ENCODE measurements at regions not wholly inside any gene's neighbourhood (a gene's known extent, or its start where the extent isn't known, plus 50 kb on each side); places are given as distances from the start of the nearest gene placed in this dataset.

GRCh38 chr2:217121565-217121964 is 261.7 kb upstream of the TNP1 start:
- DNase-seq (no peak), ATAC-seq (ENCODE audit: low read depth) (no peak)
- intact Hi-C loops (cut with micrococcal nuclease) = no loop called here
- ChIA-PET POLR2A (no interaction called here), CTCF (no interaction called here)
- H2AFZ ChIP-seq (ENCODE audit: insufficient read depth, low read depth, low read length, poor library complexity, severe bottlenecking) = no peak overlapping the region
- H3K4me1 ChIP-seq (ENCODE audit: control insufficient read depth in 2 of 2, insufficient read depth in 2 of 2, low read length in 2 of 2) = no peaks in the 10 kb centered on the region
- Mint-ChIP-seq H3K4me1 (no peaks in the 10 kb centered on the region), H3K4me3 (no peak overlapping the region), H3K9me3 (ENCODE audit: insufficient read depth) (no peaks in the 10 kb centered on the region), H3K27me3 (peaks cover 17% of the 10 kb centered on the region), H3K27ac (no peak overlapping the region)
- H3K9ac ChIP-seq (ENCODE audit: low read length) = no peak overlapping the region
- no peak overlapping the region for H3K4me3 ChIP-seq (ENCODE audit: control extremely low read depth in 1 of 5, extremely low read depth in 1 of 5, insufficient read depth in 1 of 5, low read depth in 2 of 5, low read length in 4 of 5)
- H4K20me1 ChIP-seq (ENCODE audit: control insufficient read depth, insufficient read depth, low read length, poor library complexity, severe bottlenecking) = no peaks in the 10 kb centered on the region
- H3K4me2 ChIP-seq (replicated peaks; ENCODE audit: low read depth, low read length, poor library complexity, severe bottlenecking) = no peak overlapping the region
- TF ChIP-seq, protein P1, sequence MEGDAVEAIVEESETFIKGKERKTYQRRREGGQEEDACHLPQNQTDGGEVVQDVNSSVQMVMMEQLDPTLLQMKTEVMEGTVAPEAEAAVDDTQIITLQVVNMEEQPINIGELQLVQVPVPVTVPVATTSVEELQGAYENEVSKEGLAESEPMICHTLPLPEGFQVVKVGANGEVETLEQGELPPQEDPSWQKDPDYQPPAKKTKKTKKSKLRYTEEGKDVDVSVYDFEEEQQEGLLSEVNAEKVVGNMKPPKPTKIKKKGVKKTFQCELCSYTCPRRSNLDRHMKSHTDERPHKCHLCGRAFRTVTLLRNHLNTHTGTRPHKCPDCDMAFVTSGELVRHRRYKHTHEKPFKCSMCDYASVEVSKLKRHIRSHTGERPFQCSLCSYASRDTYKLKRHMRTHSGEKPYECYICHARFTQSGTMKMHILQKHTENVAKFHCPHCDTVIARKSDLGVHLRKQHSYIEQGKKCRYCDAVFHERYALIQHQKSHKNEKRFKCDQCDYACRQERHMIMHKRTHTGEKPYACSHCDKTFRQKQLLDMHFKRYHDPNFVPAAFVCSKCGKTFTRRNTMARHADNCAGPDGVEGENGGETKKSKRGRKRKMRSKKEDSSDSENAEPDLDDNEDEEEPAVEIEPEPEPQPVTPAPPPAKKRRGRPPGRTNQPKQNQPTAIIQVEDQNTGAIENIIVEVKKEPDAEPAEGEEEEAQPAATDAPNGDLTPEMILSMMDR (IDR thresholded peaks at IDR 0.05) = no peak
- no peak for TF ChIP-seq EZH2 (IDR thresholded peaks at IDR 0.05; ENCODE audit: borderline replicate concordance, insufficient read depth, low read depth, low read length, poor library complexity, severe bottlenecking)
- H3K79me2 ChIP-seq (ENCODE audit: control insufficient read depth, insufficient read depth, low read length) = no peaks in the 10 kb centered on the region
- no peaks in the 10 kb centered on the region for H3K9me3 ChIP-seq (ENCODE audit: control extremely low read depth in 1 of 3, control insufficient read depth in 2 of 3, insufficient read depth in 1 of 3, low read length in 2 of 3)
- no peak overlapping the region for H3K27ac ChIP-seq (ENCODE audit: low read length in 2 of 2)
- H3K36me3 ChIP-seq (replicated peaks in 1 of 2; ENCODE audit: control extremely low read depth in 1 of 2, control insufficient read depth in 1 of 2, extremely low read depth in 1 of 2, insufficient read depth in 2 of 2, low read length in 1 of 2) = no peaks in the 10 kb centered on the region
- peaks cover 0 to 6% (median 0%) of the 10 kb centered on the region in 4 experiments for H3K27me3 ChIP-seq (replicated peaks in 1 of 4; ENCODE audit: control extremely low read depth in 1 of 4, control insufficient read depth in 3 of 4, insufficient read depth in 4 of 4, low read length in 3 of 4)
- no CpG with 5 or more reads among the region's 2 CpGs for WGBS (ENCODE audit: insufficient coverage)

- WGBS (ENCODE audit: insufficient coverage) = 93% methylated on average over 3 of the region's 4 CpGs
- Mint-ChIP-seq H3K27ac (no peak overlapping the region), H3K27me3 (peaks cover 26% of the 10 kb centered on the region), H3K4me1 (no peaks in the 10 kb centered on the region), H3K4me3 (no peak overlapping the region), H3K9me3 (ENCODE audit: insufficient read depth) (no peaks in the 10 kb centered on the region)
- H3K79me2 ChIP-seq (ENCODE audit: control insufficient read depth, insufficient read depth, low read length) = no peaks in the 10 kb centered on the region
- H3K9me3 ChIP-seq (ENCODE audit: control extremely low read depth in 1 of 3, control insufficient read depth in 2 of 3, insufficient read depth in 1 of 3, low read length in 2 of 3) = no peaks in the 10 kb centered on the region
- H2AFZ ChIP-seq (ENCODE audit: insufficient read depth, low read depth, low read length, poor library complexity, severe bottlenecking) = no peak overlapping the region
- ATAC-seq (ENCODE audit: low read depth) (no peak), DNase-seq (no peak)
- intact Hi-C loops (cut with micrococcal nuclease) = no loop called here
- H4K20me1 ChIP-seq (ENCODE audit: control insufficient read depth, insufficient read depth, low read length, poor library complexity, severe bottlenecking) = no peaks in the 10 kb centered on the region
- H3K4me3 ChIP-seq (ENCODE audit: control extremely low read depth in 1 of 5, extremely low read depth in 1 of 5, insufficient read depth in 1 of 5, low read depth in 2 of 5, low read length in 4 of 5) = no peak overlapping the region
- no peak overlapping the region for H3K4me2 ChIP-seq (replicated peaks; ENCODE audit: low read depth, low read length, poor library complexity, severe bottlenecking)
- no peak overlapping the region for H3K9ac ChIP-seq (ENCODE audit: low read length)
- POLR2A ChIA-PET = no interaction called here
- H3K4me1 ChIP-seq (ENCODE audit: control insufficient read depth in 2 of 2, insufficient read depth in 2 of 2, low read length in 2 of 2) = no peaks in the 10 kb centered on the region
- CTCF ChIA-PET = no interaction called here
- no peak for TF ChIP-seq EZH2 (IDR thresholded peaks at IDR 0.05; ENCODE audit: borderline replicate concordance, insufficient read depth, low read depth, low read length, poor library complexity, severe bottlenecking)
- TF ChIP-seq, protein P1 (IDR thresholded peaks at IDR 0.05) = no peak
- H3K27ac ChIP-seq (ENCODE audit: low read length in 2 of 2) = no peak overlapping the region
- H3K27me3 ChIP-seq (replicated peaks in 1 of 4; ENCODE audit: control extremely low read depth in 1 of 4, control insufficient read depth in 3 of 4, insufficient read depth in 4 of 4, low read length in 3 of 4) = peaks cover 0 to 6% (median 2%) of the 10 kb centered on the region in 4 experiments
- H3K36me3 ChIP-seq (replicated peaks in 1 of 2; ENCODE audit: control extremely low read depth in 1 of 2, control insufficient read depth in 1 of 2, extremely low read depth in 1 of 2, insufficient read depth in 2 of 2, low read length in 1 of 2) = no peaks in the 10 kb centered on the region
These were observed 260.6 kb upstream of the TNP1 start for GRCh38 chr2:217120429-217120828.
